GM21723 (cell line): ENCODE measurements at regions not wholly inside any gene's neighbourhood (a gene's known extent, or its start where the extent isn't known, plus 50 kb on each side); places are given as distances from the start of the nearest gene placed in this dataset.

ENCODE experiments used
- ATAC-seq: cut with Tn5 transposase; IDR thresholded peaks from one replicate; pipeline ENCODE4 v1.9.1; 2021; ENCODE audit warnings: mild to moderate bottlenecking, moderate library complexity; ENCODE audit not compliant: unreplicated experiment

GRCh38 chr9:104429031-104429546 lies 75.0 kb upstream of the OR13F1 start:
- ATAC-seq = no peak

- ATAC-seq = no peak
Observed at GRCh38 chr9:104435059-104435458, 69.0 kb upstream of the OR13F1 start.

- ATAC-seq = no peak
Observed at GRCh38 chr9:104448036-104448435, 56.0 kb upstream of the OR13F1 start.
